Mesothelial cell of epicardium (in vitro differentiated cells): ENCODE measurements at regions not wholly inside any gene's neighbourhood (a gene's known extent, or its start where the extent isn't known, plus 50 kb on each side); places are given as distances from the start of the nearest gene placed in this dataset.

Source experiments
- DNase-seq, 2 experiments: peaks; one replicate each; pipeline ENCODE4 v3.0.0; 2021; ENCODE audit warnings: low spot score in 2 of 2; ENCODE audit not compliant: unreplicated experiment in 2 of 2
- H3K27ac Mint-ChIP-seq: 2 replicates; pipeline ENCODE4 v1.8.0; 2021; ENCODE audit warnings: mixed read lengths
- H3K27me3 Mint-ChIP-seq: 2 replicates; pipeline ENCODE4 v1.8.0; 2021; ENCODE audit warnings: low read depth, mixed read lengths
- H3K36me3 Mint-ChIP-seq: 2 replicates; pipeline ENCODE4 v1.8.0; 2021; ENCODE audit warnings: mixed read lengths
- H3K4me1 Mint-ChIP-seq: 2 replicates; pipeline ENCODE4 v1.8.0; 2021; ENCODE audit warnings: mixed read lengths
- H3K4me3 Mint-ChIP-seq: 2 replicates; pipeline ENCODE4 v1.8.0; 2021; ENCODE audit warnings: mild to moderate bottlenecking, moderate library complexity, mixed read lengths
- H3K9me3 Mint-ChIP-seq: 2 replicates; pipeline ENCODE4 v1.8.0; 2021; ENCODE audit warnings: mixed read lengths
- CTCF ChIP-seq: fragments of 200-600 bp; sonication (generic); IDR thresholded peaks from one replicate; pipeline ENCODE4 v1.5.0; 2021; ENCODE audit warnings: antibody characterized with exemption; ENCODE audit not compliant: unreplicated experiment

GRCh38 chr18:8959551-8960135 is 142.9 kb upstream of the NDUFV2 start:
- Mint-ChIP-seq H3K27me3 (no peaks in the 10 kb centered on the region), H3K27ac (peak overlapping the region; percentile 52), H3K9me3 (peaks cover 5% of the 10 kb centered on the region), H3K4me3 (no peak overlapping the region), H3K36me3 (no peaks in the 10 kb centered on the region), H3K4me1 (peaks cover 38% of the 10 kb centered on the region)
- TF ChIP-seq CTCF: no peak
- DNase-seq: no peak

- no peak overlapping the region for H3K4me3 Mint-ChIP-seq
- peaks cover 38% of the 10 kb centered on the region for H3K4me1 Mint-ChIP-seq
- no peak for DNase-seq
- H3K27ac Mint-ChIP-seq: peak overlapping the region; percentile 62
- H3K9me3 Mint-ChIP-seq: peaks cover 5% of the 10 kb centered on the region
- TF ChIP-seq CTCF: no peak
- no peaks in the 10 kb centered on the region for H3K36me3 Mint-ChIP-seq
- no peaks in the 10 kb centered on the region for H3K27me3 Mint-ChIP-seq
Measured at GRCh38 chr18:8960740-8961657, 141.5 kb upstream of the NDUFV2 start.

DNA sequence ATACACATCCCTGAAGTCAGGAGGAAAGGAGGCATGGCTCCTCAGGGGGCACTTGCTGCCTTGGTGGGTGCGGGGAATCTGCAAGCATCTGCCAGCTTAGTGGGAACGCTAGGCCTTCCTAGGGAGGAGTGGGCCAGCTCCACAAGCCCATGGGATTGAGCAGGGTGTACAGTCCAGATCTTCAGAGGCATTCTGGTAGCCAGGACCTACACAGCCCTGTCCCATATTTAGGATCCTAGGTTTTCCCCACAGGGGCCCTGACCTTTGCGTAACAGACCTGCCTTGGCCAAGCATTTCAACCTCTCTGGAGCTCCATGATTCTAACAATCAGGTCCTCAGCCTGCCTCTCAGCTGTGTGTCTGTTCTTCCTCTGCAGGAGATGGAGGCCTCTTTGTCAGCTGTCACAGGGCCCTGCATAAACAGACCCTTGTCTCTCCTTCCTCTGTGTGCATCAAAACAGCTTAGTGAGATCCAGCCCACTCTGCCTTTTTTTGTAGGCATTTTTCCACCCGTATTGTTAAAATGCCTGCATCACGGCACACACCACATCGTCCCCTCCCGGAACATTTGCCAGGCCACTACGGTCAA is 140.2 kb upstream of the NDUFV2 start:
- no peak overlapping the region for H3K4me3 Mint-ChIP-seq
- H3K27ac Mint-ChIP-seq: no peak overlapping the region
- DNase-seq: peak in 1 of 2 experiments; percentile 36
- no peaks in the 10 kb centered on the region for H3K36me3 Mint-ChIP-seq
- peaks cover 5% of the 10 kb centered on the region for H3K9me3 Mint-ChIP-seq
- no peak for TF ChIP-seq CTCF
- no peaks in the 10 kb centered on the region for H3K27me3 Mint-ChIP-seq
- H3K4me1 Mint-ChIP-seq: peaks cover 29% of the 10 kb centered on the region

- DNase-seq: peak in 1 of 2 experiments; percentile 35
- no peak overlapping the region for H3K4me3 Mint-ChIP-seq
- peaks cover 4% of the 10 kb centered on the region for H3K9me3 Mint-ChIP-seq
- H3K27me3 Mint-ChIP-seq: no peaks in the 10 kb centered on the region
- peaks cover 29% of the 10 kb centered on the region for H3K4me1 Mint-ChIP-seq
- no peaks in the 10 kb centered on the region for H3K36me3 Mint-ChIP-seq
- H3K27ac Mint-ChIP-seq: peak overlapping the region; percentile 4
- no peak for TF ChIP-seq CTCF
Measured at GRCh38 chr18:8962855-8963635, 139.5 kb upstream of the NDUFV2 start.

- no peaks in the 10 kb centered on the region for H3K27me3 Mint-ChIP-seq
- H3K9me3 Mint-ChIP-seq: no peaks in the 10 kb centered on the region
- TF ChIP-seq CTCF: no peak
- no peak for DNase-seq
- peaks cover 29% of the 10 kb centered on the region for H3K4me1 Mint-ChIP-seq
- no peak overlapping the region for H3K4me3 Mint-ChIP-seq
- no peaks in the 10 kb centered on the region for H3K36me3 Mint-ChIP-seq
- no peak overlapping the region for H3K27ac Mint-ChIP-seq
Measured at GRCh38 chr18:8963876-8964275, 138.6 kb upstream of the NDUFV2 start.
